GM21447 (cell line): ENCODE measurements at regions not wholly inside any gene's neighbourhood (a gene's known extent, or its start where the extent isn't known, plus 50 kb on each side); places are given as distances from the start of the nearest gene placed in this dataset.
A peak's percentile ranks its signal among the peaks of the same experiment; 100 is the strongest.
"Not testable (repeated sequence)": the region's sequence is repeated elsewhere in the genome, so short reads cannot be mapped to it uniquely, and the experiment has no call there.

Experiments
- ATAC-seq: cut with Tn5 transposase; IDR thresholded peaks from one replicate; pipeline ENCODE4 v1.9.1; 2021; ENCODE audit not compliant: unreplicated experiment

DNA sequence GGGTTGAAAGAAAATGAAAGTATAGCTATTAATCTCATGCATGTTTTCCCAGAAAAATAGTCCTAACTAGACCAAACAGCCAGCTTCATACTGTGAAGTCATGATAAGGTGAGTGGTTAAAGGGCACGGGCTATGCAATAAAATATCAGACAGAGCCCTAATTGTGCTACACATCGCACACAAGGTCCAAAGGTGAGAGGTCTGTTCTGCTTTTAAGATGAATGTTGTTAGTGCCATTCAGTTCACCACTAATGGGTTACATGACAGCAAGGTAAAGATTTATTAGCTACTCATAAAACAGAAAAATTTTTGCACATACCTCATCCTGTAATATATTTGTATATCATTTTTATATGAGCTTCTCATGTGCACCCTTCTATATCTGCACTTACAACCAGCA is 105.0 kb upstream of the STK17B start:
- ATAC-seq, result no peak

DNA sequence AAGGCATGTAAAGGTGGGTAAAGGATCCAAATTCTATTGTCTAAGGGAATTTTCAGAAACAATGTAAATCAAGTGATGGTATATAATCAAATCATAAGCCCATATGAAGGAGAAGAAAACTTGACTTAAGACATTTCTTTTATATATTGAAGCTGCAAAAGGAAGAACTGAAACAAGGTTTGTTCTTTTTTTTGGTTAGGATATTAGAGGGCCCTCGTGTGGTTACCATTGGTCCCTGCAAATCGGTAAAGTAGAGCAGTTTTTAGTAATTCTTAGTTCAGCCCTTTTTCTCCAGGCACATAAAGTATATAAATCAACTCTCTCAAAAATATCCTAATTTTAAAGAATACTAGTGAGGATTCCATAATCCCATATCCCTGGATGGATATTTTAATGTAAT is 105.6 kb upstream of the STK17B start:
- ATAC-seq, result no peak

DNA sequence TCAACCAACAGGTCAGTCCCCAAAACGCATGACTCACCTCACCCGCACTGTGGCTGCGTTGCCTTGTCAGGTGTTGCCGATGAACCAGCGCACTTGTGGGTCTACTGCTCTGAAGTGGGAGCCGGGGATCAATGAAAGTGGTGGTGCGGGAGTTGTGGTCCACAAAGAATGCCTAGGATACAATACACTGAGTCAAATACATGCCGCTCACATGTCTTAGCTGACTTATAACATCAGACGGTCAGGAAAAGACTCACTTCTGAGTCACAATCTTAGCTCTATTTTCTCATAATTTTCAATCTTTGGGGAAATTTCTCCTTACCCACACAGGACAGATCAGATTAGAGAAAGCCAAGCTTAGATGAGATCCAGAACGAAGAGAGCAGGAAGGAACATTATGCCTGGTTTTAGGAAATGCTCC is 107.1 kb upstream of the STK17B start:
- ATAC-seq, result no peak

DNA sequence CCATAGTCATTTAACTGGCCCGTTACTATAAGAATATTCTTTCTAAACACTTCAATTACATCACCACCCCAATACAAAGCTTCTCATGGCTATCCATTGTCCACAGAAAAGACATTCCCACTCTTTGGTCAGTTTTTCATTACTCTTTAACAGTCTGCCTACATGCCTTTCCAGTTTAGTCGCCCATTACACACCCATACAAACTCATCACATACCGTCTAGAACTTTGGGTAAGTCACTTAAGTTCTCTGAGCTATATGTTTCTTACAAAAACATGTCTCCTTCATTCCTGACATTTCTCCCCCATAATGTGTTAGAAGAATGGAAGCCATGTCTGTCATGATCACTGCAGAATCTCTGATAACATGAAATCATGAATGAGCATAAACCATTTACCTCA is 108.2 kb upstream of the STK17B start:
- ATAC-seq, result no peak

DNA sequence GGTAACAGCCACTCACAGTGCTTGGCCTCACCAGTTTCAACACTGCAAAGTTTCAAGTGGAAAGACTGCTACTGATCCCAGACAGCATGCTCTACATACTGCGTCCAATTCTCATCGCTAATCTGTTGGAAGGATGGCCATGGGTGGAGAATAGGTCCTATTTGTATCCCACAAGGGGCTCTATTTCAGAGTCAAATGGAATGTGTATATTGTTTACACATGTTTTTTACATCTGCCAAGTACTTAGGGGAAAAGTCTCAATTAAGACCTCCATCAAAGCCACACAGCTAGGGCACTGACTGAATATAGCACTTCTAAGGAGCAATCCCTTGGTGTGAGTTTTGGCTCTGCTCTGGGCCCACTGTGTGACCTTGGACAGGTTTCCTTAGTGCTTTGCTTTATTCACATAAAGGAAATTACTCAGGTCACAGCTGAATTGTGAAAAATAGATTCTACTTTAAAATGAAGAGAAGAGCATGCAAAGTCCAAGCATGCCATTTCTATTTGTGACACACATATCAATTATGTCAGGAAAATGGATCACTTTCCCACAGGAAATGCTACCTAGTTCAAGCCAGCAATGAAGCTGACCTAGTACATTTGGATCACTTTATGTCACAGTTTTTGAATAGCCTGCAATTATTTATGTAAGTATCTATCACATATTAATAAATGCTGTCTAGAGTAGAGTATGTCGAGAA is 112.9 kb upstream of the STK17B start:
- ATAC-seq, result no peak

DNA sequence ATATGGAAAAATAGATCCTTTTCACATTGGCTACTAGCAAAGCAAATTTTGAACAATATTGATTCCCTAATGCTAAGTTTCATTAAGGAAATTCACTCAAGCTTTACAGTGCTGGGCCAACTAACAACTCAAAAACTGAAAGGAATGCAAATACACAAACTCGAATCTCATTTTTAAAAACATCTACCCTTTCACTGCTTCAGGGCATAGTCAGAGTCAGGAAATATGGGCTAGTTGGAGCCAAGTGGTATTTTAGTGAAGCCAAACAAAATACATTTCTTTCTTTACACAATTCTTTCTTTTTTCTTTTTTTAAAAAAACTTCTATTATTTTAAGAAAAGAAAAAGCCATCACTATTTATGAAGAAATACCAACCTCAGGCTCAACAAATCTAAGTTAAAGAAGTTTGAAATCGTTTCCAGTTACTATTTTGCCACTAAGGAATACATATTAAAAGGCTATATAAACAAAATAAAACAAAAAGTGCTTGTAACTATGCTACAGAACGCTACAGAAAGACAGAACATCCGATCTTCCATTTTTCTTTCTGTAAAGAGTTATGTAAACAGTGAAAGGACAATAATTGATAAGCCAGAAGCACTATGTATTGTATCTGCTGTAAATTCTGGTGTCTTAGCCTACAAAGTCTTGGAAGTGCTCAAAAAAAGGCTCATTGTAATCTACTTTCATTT is 113.6 kb upstream of the STK17B start:
- no peak for ATAC-seq

DNA sequence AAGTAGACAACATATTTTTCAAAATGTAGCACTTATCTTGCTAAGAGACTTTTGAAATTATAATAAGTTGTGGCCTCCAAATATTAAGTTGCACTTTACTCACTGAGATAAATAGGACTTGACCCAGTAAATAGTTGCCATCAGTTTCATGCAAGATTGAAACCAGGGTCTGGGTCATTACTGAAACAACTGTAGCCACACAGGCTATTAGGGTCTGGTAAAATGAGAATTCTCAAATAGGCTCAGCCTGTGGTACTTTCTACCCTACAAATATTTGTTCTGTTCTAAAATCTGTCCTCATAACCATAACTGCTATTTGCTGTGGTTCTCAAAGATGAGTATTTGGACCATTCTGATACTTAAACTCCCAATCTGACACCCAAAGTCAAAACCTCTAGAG is 115.4 kb upstream of the STK17B start:
- ATAC-seq, result no peak

DNA sequence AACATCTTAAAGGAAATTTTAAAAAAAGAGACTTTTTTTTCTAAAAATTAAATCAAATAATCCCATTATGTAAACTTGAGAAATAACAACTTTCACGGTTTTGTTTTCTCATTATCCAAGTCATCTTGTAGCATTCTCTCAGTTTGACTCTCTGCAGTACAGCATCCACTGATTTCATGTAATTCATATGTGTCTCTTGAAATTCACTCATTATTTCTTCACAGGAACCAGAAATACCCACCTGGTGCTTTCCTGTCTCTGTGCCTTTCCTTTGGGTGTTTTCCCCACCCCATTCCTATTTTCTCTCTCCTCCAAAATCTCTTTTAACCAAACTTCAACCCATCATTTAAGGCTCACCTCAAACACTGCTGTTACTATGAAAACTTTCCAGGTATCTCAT is 116.1 kb upstream of the STK17B start:
- ATAC-seq, result no peak

DNA sequence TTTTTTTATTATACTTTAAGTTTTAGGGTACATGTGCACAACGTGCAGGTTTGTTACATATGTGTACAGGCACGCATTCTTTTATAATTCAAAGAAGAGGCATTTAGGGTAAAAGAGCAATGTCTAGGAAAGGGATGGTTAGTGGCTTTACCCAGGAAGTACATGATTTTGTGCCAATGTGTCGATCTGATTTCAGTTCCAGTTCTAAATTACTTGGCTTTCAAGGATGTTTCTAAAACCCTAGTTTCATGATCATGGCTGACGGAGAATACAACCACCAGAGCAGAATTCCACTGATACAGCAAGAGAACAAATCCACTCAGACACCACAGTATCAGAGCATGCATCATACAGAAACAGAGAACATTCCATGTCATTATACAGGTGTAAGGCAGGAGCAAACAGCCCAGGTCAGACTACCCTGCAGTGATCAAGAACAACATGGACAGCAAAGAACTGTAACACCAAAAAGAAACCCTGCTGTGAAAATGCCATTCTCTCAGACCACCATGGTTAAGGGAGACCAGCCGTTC is 116.7 kb upstream of the STK17B start:
- no peak for ATAC-seq

DNA sequence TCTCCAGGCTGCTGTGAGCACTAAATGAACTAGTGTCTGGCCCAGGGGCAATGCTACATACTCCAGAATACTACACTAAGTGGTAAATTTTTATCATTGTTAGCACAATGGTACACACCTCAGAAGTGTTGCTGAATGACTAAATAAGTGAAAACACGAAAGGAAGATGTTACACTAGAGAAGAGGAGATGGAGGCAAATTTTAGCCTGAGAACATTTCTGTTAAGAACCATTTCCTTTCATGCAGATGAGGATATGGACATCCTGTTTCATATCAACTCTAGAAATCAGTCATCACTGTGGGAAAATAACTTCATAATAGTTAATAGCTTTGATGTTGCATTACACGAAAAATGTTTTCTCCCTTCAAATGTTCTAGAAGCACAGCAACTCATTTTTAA is 117.6 kb upstream of the STK17B start:
- no peak for ATAC-seq

DNA sequence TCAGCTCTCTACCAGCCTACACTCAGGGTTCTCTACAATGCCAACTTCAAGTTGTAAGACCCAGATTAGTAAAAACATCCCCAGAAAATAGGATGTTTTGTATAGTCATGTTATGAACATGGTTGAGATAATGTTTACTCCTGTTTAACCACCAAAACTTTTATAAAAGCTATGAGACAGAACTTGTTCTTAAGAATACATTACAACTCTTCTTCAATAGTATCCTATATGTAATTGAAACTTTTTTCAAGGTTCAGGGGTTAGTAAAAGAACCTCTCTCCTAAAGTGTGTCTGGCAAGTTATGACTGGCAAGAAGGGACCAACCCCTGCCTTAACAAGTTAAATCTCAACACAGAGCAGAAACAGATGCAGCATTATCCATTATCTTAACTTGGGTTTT is 118.8 kb upstream of the STK17B start:
- no peak for ATAC-seq

DNA sequence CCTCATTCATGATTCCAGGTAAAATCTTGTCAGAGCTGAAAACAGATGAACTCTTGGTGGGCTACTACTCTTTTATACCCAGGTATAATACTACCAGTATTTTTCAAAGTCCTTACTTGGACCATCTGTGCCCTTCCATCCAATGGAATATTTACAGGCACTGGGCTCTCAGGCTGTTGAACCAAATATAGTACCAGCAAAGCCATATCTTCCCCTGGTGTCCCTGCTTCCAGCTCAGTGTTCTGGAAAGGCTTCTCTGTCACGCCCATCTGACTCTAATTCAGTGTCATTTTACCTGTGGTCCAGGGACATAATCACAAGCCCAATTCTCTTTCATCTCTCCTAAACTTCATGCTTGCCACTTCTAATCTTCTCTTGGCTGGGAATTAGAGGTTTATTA is 119.2 kb upstream of the STK17B start:
- ATAC-seq, result no peak

DNA sequence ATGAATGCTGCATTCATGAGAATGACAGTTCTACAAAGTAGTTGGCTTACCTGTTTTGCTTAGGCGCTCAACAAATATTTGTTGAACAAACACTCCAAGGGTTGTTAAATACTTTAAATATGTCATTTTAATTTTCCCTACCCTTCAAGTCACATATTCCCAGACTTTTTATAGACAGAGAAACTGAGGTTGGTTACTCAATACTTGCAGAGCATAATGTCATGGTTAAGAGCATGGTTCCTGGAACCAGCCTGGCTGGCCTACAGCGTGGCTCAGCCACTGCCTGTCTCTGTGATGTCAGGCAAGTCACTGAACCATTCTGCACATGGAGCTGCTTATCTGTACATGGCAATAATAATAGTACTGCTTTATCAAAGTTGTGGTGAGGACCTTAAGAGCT is 120.0 kb upstream of the STK17B start:
- ATAC-seq, result no peak

DNA sequence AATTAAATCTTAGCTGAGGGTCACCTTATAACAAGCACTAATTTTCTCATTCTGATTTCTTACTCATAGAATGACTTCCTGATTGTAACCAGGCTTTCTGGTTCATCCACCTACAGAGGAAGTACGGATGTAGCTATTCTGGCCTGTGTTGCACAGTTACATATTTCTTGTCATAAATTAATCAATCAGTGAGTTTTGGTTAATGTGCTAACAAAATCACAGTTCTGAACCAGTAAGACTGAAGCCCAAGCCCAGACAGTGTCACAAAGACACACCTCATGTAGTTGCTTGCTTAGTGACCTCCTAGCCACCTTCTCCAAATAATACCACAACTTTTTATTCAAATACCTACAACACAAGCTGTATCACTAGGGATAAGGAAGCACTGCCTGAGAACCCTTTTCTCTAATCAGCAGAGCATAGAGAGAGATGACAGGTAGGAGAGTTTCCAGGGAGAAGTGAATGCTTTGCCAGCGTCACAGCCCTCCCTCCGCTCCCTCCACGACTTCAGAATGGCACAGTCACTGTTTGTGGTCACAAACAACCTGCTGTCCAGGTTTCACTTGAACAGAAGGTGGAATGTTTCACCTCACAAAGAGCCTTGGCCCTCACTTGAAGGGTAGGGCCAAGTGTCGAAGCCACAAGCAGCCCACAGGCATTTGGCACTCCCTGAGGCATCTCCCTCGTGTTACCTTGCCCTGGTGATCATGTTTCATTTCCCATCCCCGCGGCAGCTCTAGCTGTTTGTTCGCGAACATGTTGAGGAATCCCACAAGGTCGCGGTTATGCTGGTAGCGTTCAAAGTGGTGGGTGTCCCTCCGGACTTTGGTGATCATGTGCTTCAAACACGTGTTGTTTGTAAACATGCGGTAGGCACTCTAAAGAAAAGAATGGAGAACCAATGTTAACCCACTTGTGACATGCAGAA is 120.8 kb upstream of the STK17B start:
- ATAC-seq, result peak; percentile 43

DNA sequence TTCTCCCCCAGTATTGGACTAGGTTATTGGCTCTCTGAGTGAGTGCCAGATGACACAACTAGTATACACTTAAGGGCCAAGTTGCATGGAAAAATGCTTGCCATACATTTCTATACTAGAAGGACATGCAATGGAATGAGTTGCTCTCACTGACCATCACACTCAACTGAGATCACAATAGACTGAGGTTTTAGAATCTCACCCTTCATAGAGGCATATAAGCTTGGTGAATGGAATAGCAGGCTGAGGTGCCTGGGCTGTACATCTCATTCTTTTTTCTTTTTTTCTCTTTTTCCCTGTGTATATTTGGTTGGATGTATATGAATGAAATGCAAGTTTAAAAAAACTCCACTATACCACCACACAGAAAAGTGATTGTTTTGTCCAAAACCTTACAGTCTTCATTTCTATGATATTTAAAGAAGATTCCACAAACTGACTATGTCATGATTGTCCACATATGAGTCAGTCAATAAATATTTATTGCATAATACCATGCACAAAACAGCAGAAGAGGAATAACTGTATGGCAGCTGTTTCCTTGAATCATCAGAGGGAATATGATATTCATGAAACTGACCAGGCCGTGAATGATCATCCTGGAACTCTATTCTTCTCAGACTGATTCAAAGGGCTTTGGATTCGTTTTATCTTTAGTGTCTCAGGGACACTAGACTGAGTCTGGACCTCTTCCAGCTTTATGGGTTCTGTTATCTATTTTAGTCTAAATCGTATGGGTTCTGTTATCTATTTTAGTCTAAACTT is 122.6 kb upstream of the STK17B start:
- ATAC-seq, result no peak

DNA sequence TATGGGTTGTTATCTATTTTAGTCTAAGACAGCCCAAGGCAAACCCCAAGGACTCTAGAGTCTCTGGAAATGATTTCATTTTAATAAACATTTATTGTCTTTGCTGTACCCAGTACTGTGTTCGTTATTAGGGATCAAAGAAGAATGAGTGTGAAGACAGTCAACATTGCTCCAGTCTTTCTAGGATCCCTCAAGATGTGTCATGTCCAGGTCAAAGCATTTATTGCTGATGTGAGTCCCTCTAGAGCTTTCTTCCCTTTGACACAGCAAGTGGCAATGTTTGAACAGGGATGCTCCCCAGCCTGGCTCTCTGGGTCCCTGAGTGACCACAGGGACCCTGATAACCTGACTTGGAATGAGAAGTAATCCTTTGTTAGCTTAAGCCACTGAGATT is 123.1 kb upstream of the STK17B start:
- no peak for ATAC-seq

DNA sequence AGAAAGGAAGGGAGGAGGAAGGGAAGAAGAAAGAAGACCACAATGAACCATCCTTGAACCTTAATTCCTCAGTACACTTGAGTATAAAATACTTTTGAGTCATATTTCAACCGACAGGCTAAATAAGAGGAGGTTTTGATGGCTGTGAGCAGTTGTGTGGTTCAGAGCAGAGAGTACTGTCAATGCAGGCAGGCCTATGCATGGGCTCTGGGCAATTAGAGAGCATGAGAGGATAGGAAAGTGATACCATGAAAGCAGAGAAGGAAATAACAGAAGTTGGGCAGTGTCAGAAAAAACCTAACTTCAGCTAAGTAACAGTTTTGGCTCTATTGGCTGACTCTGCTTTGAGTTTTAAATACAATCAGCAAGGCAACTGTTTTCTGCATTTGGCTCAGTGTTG is 123.6 kb upstream of the STK17B start:
- no peak for ATAC-seq

DNA sequence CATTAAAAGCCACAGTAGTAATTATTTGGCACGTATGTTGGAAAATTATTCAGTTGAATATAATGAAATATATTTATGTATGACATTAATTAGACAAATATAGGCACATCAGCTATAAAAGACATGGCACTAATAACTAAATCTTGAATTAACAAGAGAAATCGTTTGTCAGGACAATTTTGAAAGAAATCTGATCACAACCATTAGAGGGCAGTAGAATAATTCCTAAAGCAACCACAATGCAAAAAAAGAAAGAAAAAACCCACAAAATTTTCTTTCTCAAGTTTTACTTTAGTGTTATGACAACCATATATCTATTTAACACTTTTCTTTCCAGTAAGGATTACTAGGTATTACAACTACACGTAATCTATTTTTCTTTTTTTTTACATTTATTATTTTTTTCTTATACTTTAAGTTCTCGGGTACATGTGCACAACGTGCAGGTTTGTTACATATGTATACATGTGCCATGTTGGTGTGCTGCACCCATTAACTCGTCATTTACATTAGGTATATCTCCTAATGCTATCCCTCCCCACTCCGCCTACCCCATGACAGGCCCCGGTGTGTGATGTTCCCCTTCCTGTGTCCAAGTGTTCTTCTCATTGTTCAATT is 126.8 kb upstream of the STK17B start:
- ATAC-seq, result not testable (repeated sequence)

DNA sequence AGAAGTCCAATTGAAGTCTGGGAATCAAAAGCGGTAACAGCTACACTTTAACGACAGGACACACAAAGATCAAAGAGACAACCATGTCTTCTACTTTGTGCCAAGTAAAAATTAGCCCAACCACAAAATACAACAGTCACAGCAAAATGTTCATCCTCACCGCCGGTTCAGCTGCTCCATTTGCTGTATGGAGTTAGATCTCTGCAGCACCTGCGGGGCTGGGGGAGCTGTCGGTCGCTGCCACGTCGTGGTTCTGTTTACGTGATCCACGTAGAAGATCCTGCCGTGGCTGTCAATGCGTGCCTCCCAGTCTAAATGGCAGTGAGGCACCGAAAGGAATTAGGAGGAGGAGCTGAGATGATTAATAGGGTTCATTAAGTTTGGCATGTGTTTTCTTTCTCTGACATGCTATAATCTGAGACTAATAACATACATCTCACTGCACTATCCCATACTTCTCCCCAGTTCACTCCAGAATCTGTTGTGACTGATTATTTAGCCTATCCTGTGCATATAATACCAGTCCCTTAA is 136.5 kb upstream of the STK17B start:
- ATAC-seq, result no peak

DNA sequence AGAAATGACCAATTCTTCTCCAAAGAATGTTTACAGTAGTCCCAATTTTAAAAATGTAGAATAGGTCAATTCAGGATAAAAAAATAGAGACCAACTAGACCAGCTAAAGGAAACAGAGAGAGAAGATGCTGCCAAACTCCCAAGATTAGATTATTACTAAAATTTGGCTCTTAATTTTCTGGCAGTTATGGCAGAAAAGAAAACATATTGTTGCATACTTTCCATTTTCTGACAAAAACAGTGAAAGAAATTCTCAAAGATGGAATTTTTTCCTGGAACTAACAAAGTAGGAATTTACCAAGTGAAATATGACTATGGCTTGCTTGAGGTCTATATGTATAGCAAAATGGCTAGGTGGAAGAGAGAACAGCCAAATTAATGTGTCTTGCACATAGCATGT is 138.3 kb upstream of the STK17B start:
- ATAC-seq, result no peak
